SK-N-SH treated with all-trans-retinoic acid at 6 μM for 48 hours (cell line): ENCODE measurements at regions not wholly inside any gene's neighbourhood (a gene's known extent, or its start where the extent isn't known, plus 50 kb on each side); places are given as distances from the start of the nearest gene placed in this dataset.

Source experiments
- ATAC-seq: fragments of 200-7000 bp; cut with Tn5 transposase; 3 replicates; pipeline ENCODE4 v1.9.1; 2020; ENCODE audit warnings: mild to moderate bottlenecking, moderate library complexity
- ARNTL ChIP-seq: fragments of 450-650 bp; formaldehyde crosslinking; IDR thresholded peaks from 2 replicates; pipeline ENCODE4 v1.5.0; 2020; ENCODE audit warnings: low read depth, mild to moderate bottlenecking, moderate library complexity, borderline replicate concordance
- BACH2 ChIP-seq: fragments of 250-450 bp; sonication (Bioruptor Pico); IDR thresholded peaks from 2 replicates; pipeline ENCODE4 v1.9.0; 2021; ENCODE audit warnings: mild to moderate bottlenecking, borderline replicate concordance
- CREB5 ChIP-seq: fragments of 250-450 bp; sonication (Bioruptor Pico); IDR thresholded peaks from 2 replicates; pipeline ENCODE4 v1.5.1; 2020; ENCODE audit warnings: low read depth, mild to moderate bottlenecking, moderate library complexity
- CSDC2 ChIP-seq: fragments of 250-450 bp; sonication (Bioruptor Pico); IDR thresholded peaks from 2 replicates; pipeline ENCODE4 v1.5.0; 2020; ENCODE audit warnings: mild to moderate bottlenecking, moderate library complexity
- CSRNP3 ChIP-seq: fragments of 250-450 bp; sonication (Bioruptor Pico); IDR thresholded peaks from 2 replicates; pipeline ENCODE4 v1.5.1; 2021; ENCODE audit warnings: mild to moderate bottlenecking, moderate library complexity
- ESRRG ChIP-seq: fragments of 250-450 bp; sonication (Bioruptor Pico); IDR thresholded peaks from 2 replicates; pipeline ENCODE4 v1.6.1; 2021; ENCODE audit warnings: mild to moderate bottlenecking
- GLIS3 ChIP-seq: fragments of 250-450 bp; sonication (Bioruptor Pico); IDR thresholded peaks from 2 replicates; pipeline ENCODE4 v1.5.0; 2020; ENCODE audit warnings: mild to moderate bottlenecking, moderate library complexity
- OSR1 ChIP-seq: fragments of 250-450 bp; sonication (Bioruptor Pico); IDR thresholded peaks from 2 replicates; pipeline ENCODE4 v1.8.0; 2022; ENCODE audit warnings: moderate library complexity, mild to moderate bottlenecking, inconsistent platforms
- PATZ1 ChIP-seq: fragments of 250-450 bp; sonication (Bioruptor Pico); IDR thresholded peaks from 2 replicates; pipeline ENCODE4 v1.8.0; 2020; ENCODE audit warnings: mild to moderate bottlenecking, moderate library complexity, borderline replicate concordance
- POU6F1 ChIP-seq: fragments of 250-450 bp; sonication (Bioruptor Pico); IDR thresholded peaks from 2 replicates; pipeline ENCODE4 v1.8.0; 2021; ENCODE audit warnings: low read depth, mild to moderate bottlenecking, moderate library complexity, borderline replicate concordance
- PPARA ChIP-seq: fragments of 250-450 bp; sonication (Bioruptor Pico); IDR thresholded peaks from 2 replicates; pipeline ENCODE4 v1.5.0; 2020; ENCODE audit warnings: mild to moderate bottlenecking, borderline replicate concordance
- RARB ChIP-seq: fragments of 250-450 bp; sonication (Bioruptor Pico); IDR thresholded peaks from 2 replicates; pipeline ENCODE4 v1.8.0; 2021; ENCODE audit warnings: mild to moderate bottlenecking, moderate library complexity
- SNAI2 ChIP-seq: fragments of 250-450 bp; sonication (Bioruptor Pico); IDR thresholded peaks from 2 replicates; pipeline ENCODE4 v1.5.0; 2020; ENCODE audit warnings: mild to moderate bottlenecking, moderate library complexity
- TOX ChIP-seq: fragments of 250-450 bp; sonication (Bioruptor Pico); IDR thresholded peaks from 2 replicates; pipeline ENCODE4 v1.8.0; 2021; ENCODE audit warnings: mild to moderate bottlenecking, moderate library complexity, borderline replicate concordance
- TSHZ2 ChIP-seq: fragments of 250-450 bp; sonication (Bioruptor Pico); IDR thresholded peaks from 2 replicates; pipeline ENCODE4 v1.5.0; 2020; ENCODE audit warnings: mild to moderate bottlenecking, moderate library complexity
- ZC3H10 ChIP-seq: fragments of 250-450 bp; sonication (Bioruptor Pico); IDR thresholded peaks from 2 replicates; pipeline ENCODE4 v1.5.1; 2021; ENCODE audit warnings: mild to moderate bottlenecking, moderate library complexity
- ZFP3 ChIP-seq: fragments of 250-450 bp; sonication (Bioruptor Pico); IDR thresholded peaks from 2 replicates; pipeline ENCODE4 v1.5.0; 2020; ENCODE audit warnings: mild to moderate bottlenecking, moderate library complexity
- ZFP30 ChIP-seq: fragments of 450-650 bp; formaldehyde crosslinking; IDR thresholded peaks from 2 replicates; pipeline ENCODE4 v1.5.0; 2022; ENCODE audit warnings: mild to moderate bottlenecking, moderate library complexity
- ZNF565 ChIP-seq: fragments of 450-650 bp; formaldehyde crosslinking; conservative IDR thresholded peaks from 2 replicates; pipeline ENCODE4 v1.5.0; 2020; ENCODE audit warnings: low read depth, mild to moderate bottlenecking, moderate library complexity
- ZNF70 ChIP-seq: fragments of 450-650 bp; formaldehyde crosslinking; IDR thresholded peaks from 2 replicates; pipeline ENCODE4 v1.5.0; 2020; ENCODE audit warnings: mild to moderate bottlenecking, moderate library complexity
- ZNF8 ChIP-seq: fragments of 450-650 bp; formaldehyde crosslinking; IDR thresholded peaks from 2 replicates; pipeline ENCODE4 v1.5.0; 2020; ENCODE audit warnings: mild to moderate bottlenecking, moderate library complexity

- TF ChIP-seq TSHZ2 (CRISPR knock-in tag) (no peak), CSRNP3 (CRISPR knock-in tag) (no peak), BACH2 (no peak), ZC3H10 (CRISPR knock-in tag) (no peak), SNAI2 (CRISPR knock-in tag) (no peak), OSR1 (CRISPR knock-in tag) (no peak), PPARA (CRISPR knock-in tag) (no peak), ESRRG (CRISPR knock-in tag) (no peak), TOX (CRISPR knock-in tag) (no peak), ZNF8 (no peak), GLIS3 (CRISPR knock-in tag) (no peak), CREB5 (CRISPR knock-in tag) (no peak), CSDC2 (CRISPR knock-in tag) (no peak)
- no peak for ATAC-seq
Observed at GRCh38 chr12:31804185-31804504, 75.3 kb upstream of the AMN1 start.

GRCh38 chr12:31803306-31804184 lies 74.7 kb upstream of the AMN1 start:
- no peak for ATAC-seq
- TF ChIP-seq GLIS3 (CRISPR knock-in tag), result no peak
- no peak for TF ChIP-seq ESRRG (CRISPR knock-in tag)
- TF ChIP-seq ZC3H10 (CRISPR knock-in tag), result no peak
- TF ChIP-seq CREB5 (CRISPR knock-in tag), result no peak
- no peak for TF ChIP-seq ZNF565 (CRISPR knock-in tag)
- TF ChIP-seq CSDC2 (CRISPR knock-in tag), result no peak
- no peak for TF ChIP-seq ZNF70 (CRISPR knock-in tag)
- TF ChIP-seq ZFP30 (CRISPR knock-in tag), result no peak
- TF ChIP-seq CSRNP3 (CRISPR knock-in tag), result no peak
- no peak for TF ChIP-seq ZNF8
- no peak for TF ChIP-seq ARNTL
- no peak for TF ChIP-seq TSHZ2 (CRISPR knock-in tag)

- no peak for ATAC-seq
- TF ChIP-seq GLIS3 (CRISPR knock-in tag), result no peak
- no peak for TF ChIP-seq TOX (CRISPR knock-in tag)
- no peak for TF ChIP-seq ZFP3 (CRISPR knock-in tag)
- TF ChIP-seq ZNF565 (CRISPR knock-in tag), result no peak
- no peak for TF ChIP-seq RARB
- no peak for TF ChIP-seq ZNF70 (CRISPR knock-in tag)
- TF ChIP-seq ZC3H10 (CRISPR knock-in tag), result no peak
- no peak for TF ChIP-seq PATZ1 (CRISPR knock-in tag)
- TF ChIP-seq OSR1 (CRISPR knock-in tag), result no peak
- no peak for TF ChIP-seq POU6F1
Observed at GRCh38 chr12:31801872-31802271, 73.1 kb upstream of the AMN1 start.
